Ecto neural progenitor cell (in vitro differentiated cells): ENCODE measurements at regions not wholly inside any gene's neighbourhood (a gene's known extent, or its start where the extent isn't known, plus 50 kb on each side); places are given as distances from the start of the nearest gene placed in this dataset.

Experiments
- DNase-seq: peaks from one replicate; pipeline ENCODE4 v3.0.0-alpha.2; 2018; ENCODE audit warnings: low spot score

- no peak for DNase-seq
Observed at GRCh38 chr9:108550106-108550505, 305.7 kb downstream of the ACTL7B start.

DNA sequence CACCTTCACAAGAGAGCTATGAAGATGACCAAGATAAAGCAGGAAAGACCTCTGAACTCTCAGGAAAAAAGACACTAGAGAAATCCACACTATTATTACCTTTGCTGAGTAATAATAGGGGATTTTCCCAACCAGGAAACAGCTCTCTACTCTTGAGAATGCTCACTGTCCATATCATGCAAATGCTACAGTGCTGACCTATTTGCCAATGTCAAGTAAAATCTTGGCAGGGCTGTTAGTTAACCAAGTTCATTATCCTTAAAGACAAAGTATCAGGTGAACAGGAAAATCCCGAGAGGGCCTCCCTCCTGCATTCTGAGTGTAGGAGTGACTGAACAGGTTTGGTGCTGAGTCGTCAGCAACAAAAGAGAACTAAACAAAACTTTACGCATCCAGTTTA, 306.6 kb downstream of the ACTL7B start:
- DNase-seq, result no peak

DNA sequence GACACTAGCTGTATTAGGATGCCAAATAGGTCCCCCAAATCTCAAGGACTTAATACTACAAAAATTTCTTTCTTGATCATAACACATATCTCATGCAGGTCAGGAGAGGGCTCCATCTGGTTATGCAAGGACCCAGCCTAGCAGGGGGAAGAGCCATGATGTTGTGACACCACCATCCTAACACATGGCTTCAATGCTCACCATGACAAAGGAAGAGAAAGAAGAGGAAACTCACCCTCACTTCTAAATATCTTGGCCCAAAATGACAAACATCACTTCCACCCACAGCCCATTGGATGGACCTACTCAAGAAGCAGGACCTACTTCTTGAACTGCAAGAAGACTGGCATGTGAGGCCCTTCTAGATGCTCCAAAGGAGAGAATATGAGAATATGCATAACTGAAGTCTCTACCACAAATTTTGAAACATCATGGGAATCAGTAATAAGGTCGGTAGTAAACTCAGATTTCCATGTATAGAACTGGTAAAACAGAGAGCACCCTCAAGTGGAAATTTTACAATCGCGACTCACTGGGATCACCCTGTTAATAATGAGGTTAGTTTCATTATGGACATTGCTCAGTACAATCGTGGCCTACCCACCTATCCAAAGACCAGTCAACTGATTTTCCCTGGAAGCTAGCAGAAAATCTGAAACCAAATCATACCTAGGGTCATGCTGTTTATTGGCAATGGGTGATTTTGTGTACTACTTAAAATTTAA, 308.2 kb downstream of the ACTL7B start:
- no peak for DNase-seq

- DNase-seq, result no peak
Observed at GRCh38 chr9:108546215-108546614, 309.6 kb downstream of the ACTL7B start.

GRCh38 chr9:108545436-108545835, 310.4 kb downstream of the ACTL7B start:
- no peak for DNase-seq

GRCh38 chr9:108544866-108545265, 310.9 kb downstream of the ACTL7B start:
- no peak for DNase-seq

DNA sequence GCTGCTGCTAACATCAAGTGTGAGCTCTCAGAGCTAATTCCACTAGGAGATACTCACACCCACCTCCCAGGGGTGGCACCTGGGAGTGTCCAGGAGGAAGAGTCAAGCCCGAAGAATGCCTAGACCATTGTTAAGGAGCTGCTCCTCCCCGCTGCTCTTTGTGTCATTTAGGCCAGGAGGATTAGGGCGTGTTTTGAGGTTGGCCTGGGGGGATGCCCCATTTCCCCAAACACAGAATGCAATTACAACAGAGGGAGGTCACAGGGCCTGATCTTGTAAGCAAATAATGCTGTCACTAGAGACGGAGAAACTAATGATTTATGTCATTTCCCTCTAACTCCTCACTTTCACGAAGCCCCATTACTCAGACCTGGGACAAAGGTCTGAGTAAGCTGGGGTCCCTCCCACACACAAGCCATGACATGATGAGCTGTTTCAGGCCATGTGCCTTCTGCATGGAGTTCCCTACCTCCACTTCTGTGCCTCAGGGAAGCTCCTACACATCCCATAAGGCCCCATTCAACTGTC, 312.5 kb downstream of the ACTL7B start:
- DNase-seq, result peak; percentile 51

DNA sequence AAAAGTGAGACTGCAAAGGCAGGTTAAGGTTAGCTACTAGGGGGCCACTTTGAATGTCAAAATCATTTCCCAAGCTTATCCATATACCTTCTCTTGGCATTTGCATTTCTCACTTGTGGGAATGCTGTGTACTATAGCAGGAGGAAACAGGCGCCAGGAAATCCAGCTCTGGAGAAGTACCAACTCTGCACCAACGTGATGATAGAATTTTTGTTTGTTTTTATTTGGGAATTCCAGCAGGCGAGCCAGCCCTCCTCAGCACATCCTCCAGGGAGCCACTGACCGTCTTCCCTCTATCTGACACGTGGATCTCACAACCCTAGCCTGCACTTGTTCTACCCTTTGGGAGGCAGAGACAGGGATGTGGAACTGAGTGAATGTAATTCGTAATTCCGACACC, 318.0 kb downstream of the ACTL7B start:
- no peak for DNase-seq

- DNase-seq, result no peak
Observed at GRCh38 chr9:108536836-108537601, 318.8 kb downstream of the ACTL7B start.

DNA sequence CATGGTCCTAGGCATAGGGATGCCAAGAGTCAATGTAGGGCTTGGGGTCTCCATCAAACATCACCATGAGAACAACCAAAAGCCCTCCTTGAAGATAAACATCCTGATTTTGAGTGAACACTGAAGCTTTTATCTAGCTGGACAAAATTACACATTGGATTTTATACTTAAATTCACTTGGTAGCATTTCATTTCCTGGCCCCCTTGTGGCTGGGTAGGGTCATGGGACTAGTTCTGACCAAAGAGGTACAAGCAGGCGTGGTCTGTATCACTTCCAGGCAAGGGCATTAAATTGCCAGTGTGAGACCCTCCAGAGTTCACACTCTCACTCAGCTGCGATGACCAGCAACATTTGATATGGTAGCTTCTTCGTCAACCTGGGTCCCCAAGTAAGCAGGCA, 320.3 kb downstream of the ACTL7B start:
- DNase-seq, result no peak

GRCh38 chr9:108534741-108535140, 321.0 kb downstream of the ACTL7B start:
- DNase-seq, result no peak

DNA sequence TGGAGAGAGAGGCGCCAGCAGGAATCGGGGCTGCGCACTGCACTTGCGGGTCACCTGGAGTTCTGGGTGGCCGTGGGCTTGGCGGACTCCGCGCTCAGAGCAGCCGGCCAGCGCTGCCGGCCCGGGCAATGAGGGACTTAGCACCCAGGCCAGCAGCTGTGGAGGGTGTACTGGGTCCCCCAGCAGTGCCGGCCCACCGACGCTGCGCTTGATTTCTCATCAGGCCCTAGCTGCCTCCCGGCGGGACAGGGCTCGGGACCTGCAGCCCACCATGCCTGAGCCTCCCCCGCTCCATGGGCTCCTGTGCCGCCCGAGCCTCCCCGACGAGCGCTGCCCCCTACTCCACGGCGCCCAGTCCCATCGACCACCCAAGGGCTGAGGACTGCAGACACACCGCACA, 325.6 kb downstream of the ACTL7B start:
- no peak for DNase-seq

DNA sequence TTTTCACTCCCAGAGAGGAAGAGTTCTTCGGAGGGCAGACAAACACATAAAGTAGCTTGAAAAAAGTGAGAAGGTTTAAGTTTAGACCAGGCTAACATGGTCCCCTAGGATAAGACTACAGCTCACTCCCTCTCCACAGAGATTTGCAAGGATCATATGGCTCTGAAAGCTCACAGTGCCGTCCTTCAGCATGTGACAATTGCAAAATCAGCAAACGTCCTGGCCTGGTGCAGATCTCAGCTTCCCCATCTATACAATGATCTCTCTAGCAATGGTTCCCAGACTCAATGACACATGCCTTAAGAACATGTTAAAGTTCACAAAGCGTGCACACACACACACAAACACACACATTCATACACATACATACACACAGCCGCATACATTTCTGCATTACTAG, 327.6 kb downstream of the ACTL7B start:
- no peak for DNase-seq

DNA sequence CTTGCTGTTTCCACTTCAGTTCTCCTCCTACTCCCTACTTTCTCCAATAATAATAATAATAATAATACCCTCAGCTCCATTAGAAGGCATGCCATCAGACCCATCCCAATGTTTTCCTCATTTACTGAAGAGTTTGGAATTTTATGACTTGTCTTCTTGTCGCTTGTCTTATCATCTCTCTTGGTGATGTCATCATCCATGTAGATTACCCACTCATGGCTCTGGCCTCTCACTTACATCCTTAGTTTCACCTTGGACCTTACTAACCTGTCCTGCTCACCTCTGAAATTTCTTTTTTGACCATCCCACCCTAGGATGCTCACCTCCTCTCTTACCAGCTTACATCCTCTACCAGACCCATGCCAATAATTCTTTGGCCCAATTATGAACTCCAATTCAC, 329.3 kb downstream of the ACTL7B start:
- DNase-seq, result no peak

DNA sequence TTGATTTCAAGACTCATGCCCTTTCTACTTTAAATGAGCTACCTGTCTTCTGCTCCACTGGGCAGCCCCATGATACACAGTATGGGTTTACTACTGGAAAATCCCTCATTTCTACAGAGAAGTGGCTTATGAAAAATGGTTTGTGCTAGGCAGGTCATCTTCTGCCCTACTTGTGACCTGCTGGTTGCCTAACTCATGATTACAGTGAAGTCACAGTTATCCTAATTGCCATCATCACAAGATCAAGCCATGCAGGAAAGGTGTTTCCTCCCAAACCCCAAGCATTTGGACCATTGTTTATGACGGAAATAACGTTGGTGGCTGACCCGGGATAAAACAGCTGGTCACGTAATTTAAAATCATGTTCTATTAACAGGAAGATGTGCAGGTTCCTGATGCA, 330.6 kb downstream of the ACTL7B start:
- no peak for DNase-seq

- DNase-seq, result no peak
Observed at GRCh38 chr9:108521063-108521590, 334.7 kb downstream of the ACTL7B start.

GRCh38 chr9:108519437-108519836, 336.3 kb downstream of the ACTL7B start:
- no peak for DNase-seq

GRCh38 chr9:108517651-108518365, 338.0 kb downstream of the ACTL7B start:
- DNase-seq, result no peak

- DNase-seq, result no peak
Observed at GRCh38 chr9:108516391-108516790, 339.4 kb downstream of the ACTL7B start.

- DNase-seq, result no peak
Observed at GRCh38 chr9:108515856-108516255, 339.9 kb downstream of the ACTL7B start.

GRCh38 chr9:108512426-108513173, 343.2 kb downstream of the ACTL7B start:
- DNase-seq, result no peak

- no peak for DNase-seq
Observed at GRCh38 chr9:108511307-108511706, 344.5 kb downstream of the ACTL7B start.
